GM18499 (cell line): ENCODE measurements at regions not wholly inside any gene's neighbourhood (a gene's known extent, or its start where the extent isn't known, plus 50 kb on each side); places are given as distances from the start of the nearest gene placed in this dataset.

Experiments used
- ATAC-seq: cut with Tn5 transposase; IDR thresholded peaks from one replicate; pipeline ENCODE4 v1.9.1; 2021; ENCODE audit warnings: moderate number of reproducible peaks; ENCODE audit not compliant: insufficient read depth, unreplicated experiment

- ATAC-seq, result no peak
Observed at GRCh38 chr5:54721951-54722654, 204.5 kb downstream of the SNX18 start.

GRCh38 chr5:54721116-54721515 lies 203.6 kb downstream of the SNX18 start:
- ATAC-seq, result no peak

DNA sequence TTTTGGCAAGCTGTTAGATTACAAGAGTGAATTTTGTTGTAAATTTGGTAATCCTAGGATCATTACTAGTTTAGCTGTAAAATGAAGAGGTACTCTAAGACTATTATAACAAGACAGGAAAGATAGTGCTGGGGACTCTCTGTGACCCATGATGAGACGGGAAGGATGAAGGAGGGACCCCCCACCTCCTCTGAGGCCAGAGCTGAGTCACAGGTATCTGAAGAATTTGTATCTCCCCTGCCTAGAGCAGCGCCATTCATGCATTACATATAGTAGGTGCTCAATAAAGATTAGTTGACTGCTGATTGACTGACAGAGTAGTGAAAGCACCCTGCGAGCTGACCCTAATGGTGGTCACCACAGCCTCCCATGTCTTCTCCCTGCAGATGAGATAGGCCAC lies 202.8 kb downstream of the SNX18 start:
- ATAC-seq, result no peak

DNA sequence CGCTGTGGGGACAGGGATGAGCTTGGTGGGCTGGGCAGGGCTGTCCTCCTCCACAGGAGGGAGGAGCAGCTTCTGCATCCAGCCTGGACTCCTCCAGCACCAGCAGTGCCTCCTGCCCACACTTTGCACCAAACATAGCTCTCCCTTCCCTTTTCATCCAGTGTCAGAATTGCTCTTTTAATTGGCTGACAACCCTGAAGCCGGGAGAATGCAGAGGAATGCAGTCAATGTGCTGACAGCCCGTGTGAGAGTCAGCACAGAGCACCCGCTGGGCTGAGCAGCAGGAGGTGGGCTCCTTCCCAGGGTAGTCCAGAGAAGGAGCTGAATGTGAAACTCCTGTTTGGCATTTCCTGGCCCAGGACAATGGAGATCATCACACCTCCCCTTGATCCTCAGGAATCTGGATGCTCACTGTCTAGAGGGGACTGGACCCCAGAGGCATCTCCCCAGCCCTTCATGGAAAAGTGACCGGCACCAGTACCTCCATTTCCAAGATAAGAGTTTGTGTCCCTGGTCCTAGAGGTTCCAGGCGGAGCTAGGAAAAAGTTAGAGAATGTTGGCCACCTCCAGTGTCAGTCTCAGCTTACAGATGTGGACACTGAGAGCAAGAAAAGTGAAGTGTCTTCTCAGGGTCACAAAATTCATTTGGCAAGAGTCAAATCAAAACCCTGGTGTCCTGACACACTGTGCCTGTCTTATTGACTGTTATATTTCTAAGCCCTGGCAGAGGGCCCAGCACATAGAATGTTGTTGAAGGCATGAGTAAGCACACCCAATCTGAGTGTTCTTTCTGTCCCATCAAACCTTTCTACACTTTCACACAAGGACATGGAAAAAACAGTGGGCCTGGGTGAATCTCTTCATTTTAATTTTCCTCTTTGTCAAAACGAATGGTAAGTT lies 202.1 kb downstream of the SNX18 start:
- no peak for ATAC-seq

DNA sequence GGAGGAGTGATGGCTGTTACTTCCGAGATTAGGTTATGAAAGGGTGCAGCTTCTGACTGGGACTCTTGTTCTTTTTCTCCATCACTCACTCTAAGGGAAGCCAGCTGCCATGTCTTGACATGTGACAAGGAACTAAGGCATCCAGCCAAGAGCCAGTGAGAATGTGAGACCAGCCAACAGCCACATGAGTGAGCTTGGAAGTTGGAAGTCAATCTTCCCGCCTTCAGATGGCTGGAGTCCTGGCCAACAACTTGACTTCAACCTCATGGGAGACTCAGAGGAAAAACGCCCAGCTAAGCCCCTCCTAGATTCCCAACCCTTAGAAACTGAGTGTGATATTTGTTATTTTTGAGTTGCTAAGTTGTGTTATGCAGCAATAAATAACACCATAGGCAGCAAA lies 201.1 kb downstream of the SNX18 start:
- ATAC-seq, result no peak

DNA sequence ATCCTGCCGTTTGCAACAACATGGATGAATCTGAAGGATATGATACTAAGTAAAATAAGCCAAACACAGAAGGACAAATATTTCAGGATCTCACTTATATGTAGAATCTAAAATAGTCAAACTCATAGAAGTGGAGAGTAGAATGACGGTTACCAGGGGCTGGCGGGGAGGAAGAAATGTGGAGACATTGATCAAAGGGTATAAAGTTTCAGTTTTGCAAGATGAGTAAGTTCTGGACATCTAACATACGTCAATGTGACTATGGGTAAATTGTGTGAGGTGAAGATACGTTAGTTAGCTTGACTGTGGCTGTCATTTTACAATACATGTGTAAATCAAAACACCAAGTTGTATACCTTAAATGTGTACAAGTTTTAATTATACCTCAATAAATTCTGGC lies 200.3 kb downstream of the SNX18 start:
- no peak for ATAC-seq

- ATAC-seq, result no peak
Observed at GRCh38 chr5:54717459-54717858, 199.9 kb downstream of the SNX18 start.

GRCh38 chr5:54713923-54714581 lies 196.5 kb downstream of the SNX18 start:
- no peak for ATAC-seq

DNA sequence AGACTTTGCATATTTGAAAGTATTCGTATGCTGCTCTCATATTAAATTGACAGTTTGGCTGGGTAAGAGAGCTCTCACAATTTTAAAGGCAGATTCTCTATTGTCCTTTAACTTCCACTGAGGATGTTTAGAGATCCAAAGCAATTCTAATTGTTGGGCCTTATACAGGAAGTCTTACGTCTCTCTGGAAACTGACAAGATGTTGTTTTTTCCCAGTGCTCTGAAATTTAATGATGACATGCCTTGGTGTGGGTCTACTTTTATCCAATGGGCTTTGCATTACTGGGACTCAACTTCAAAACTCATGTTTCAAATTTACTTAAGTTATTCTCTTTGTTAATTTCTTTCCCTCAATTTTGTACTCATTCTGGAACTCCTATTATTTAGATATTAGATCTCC lies 191.5 kb downstream of the SNX18 start:
- no peak for ATAC-seq

- ATAC-seq, result no peak
Observed at GRCh38 chr5:54707841-54708240, 190.3 kb downstream of the SNX18 start.

DNA sequence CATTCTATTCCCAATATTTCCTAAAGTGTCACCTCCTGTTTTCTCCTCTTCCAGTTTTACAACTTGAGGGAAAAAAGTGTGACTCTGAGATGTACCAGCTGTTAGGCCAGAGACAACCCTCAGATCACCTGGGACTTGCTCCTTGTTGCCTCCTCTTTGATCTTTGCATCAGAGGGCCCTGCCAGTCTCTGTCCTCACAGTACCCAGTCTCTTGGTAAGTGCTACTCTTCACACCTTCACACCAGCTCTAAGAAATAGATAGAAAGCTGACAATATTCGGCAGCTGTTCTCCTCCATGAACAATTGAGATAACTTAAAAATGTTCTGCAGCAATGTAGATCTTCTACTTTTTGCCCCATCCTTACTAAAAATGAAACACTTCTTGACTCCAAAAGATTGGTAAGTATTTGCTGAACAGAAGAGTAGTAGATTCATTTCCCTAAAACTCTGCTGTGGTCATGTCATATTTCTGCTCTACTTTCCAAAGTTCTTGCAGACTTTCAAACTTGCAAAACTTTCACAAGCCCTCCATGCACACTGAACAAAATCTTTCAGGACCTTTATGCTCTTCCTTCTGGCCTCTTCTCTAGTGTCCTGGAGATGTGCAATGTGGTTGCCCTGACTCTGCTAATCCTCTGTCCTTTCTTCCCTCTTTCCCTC lies 188.6 kb downstream of the SNX18 start:
- no peak for ATAC-seq

DNA sequence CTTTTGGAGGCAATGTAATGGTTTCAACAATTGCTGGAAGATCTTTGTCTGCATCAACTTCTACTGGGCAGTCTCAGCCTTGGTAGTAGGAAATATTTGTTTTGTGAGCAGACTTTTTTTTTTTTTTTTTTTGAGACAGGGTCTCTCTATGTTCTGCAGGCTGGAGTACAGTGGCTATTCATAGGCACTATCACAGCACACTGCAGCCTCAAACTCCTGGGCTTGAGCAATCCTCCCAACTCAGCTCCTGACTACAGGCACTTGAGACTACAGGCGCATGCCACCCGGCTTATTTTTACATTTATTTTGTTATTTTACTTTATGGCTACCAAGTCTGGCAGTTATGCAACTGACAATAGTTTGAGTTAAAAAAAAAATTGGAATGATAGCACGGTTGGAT lies 187.3 kb downstream of the SNX18 start:
- ATAC-seq, result no peak

DNA sequence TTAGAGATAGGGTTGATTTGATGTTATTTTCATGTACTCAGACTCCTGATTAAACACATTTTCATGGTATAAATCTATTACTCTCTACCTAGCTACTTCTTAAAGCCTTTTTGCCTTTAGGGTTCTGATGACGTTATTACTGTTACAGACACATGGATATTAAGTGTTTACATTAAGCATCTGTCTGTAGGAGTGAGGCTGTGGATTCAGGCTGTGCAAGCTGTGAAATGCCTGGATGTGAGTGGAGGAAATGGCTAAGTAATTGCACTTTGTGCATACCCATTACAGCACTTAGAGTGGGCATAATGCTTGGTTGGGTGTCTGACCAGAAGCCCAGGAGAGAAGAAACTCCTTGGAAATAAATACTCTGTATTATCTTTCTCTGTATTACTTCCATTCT lies 186.8 kb downstream of the SNX18 start:
- ATAC-seq, result no peak

DNA sequence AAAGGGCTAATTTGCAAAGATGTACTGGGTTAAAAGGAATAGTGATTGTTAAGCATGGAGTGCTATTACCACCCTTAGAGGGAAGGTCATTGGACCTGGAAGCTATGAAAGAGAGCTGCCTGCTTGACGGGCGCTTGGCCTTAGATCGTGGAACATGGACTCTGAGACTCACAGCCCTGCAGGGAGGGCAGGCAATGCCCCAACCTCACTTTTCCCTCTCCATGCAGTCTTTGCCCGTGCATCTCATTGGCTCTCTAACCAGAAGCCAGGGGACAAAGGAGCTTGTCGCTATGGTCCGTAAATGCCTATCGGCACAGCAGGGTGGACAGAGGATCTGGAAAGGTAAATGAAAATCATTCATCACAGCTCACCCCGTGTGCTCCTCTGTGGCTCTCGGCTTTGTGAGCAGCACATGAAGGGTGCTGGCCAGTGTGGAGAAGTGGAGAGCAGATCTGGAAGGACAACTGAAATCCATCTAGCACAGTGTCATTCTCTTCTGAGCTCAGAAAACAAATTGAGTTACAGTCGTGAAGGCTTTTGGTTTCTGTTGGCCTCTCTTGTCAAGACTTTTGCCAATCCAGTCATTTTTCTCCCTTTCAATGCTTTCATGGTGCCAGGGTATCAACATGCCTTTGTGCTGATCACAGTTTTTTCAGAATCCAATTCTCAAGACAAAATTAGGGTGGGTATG lies 186.2 kb downstream of the SNX18 start:
- ATAC-seq, result no peak

GRCh38 chr5:54703133-54703532 lies 185.6 kb downstream of the SNX18 start:
- ATAC-seq, result no peak

DNA sequence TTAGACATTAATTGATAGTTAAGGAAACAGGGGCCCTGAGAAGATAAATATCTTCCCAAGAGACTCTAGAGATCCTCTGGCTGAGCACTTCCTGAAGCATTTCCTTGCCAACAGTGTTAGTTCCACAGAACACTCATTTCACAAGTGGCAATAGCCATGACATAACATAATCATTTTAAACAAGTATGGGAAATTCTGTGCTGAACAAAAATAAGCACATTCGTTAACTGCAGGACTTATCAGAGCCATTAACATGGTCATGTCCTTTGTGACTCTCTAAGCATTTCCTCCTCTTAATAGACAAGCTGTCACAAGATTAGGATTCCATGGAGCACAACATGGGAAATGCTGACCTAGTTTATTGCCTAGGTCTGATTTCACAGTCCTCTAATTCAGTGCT lies 184.9 kb downstream of the SNX18 start:
- ATAC-seq, result no peak

DNA sequence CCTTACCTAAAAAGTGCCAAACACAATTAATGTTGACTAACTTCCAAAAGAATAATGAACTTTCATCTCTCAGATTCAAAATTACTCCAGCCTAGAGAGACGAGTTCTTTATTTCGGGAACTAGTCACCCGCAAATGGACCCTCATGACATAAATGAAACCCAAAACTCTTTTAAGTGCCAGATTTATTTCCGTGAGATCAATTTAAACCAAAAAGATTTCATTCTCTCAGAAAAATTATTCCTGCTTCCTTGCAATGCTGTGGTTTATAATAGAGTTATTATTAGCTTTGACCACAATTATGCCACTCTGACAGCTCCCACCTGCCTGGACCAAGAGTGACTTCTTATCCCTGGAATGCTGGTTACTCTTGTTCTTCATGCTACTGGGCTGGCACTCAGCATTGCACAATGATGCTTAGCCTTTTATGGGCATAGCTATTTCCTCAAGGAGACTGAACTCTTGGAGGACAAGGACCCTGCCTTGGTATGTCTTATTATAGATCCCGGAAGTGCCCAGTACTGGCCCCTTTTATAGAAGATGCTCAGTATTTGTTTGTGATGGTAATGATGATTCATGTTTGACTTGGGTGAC lies 183.5 kb downstream of the SNX18 start:
- ATAC-seq, result no peak

DNA sequence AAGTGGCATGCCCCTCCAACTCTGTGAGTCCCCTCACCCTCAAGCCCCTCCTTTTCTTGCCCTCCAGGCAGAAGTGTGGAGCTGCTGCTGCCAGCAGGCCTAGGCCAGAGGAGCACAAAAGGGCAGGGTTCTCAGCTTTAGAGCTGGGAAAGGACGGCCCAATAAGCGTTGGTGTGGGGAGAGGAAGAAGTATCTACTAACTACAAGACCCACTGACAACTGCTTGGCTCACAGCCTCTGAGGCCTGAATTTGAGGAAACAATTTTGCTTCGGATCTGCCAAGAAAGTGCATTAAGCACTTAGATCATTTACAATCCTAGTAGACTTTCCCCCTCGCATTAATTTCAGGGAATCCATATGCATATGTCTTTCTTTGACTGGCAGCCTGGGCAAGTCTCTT lies 179.4 kb downstream of the SNX18 start:
- ATAC-seq, result no peak

- no peak for ATAC-seq
Observed at GRCh38 chr5:54696346-54696745, 178.8 kb downstream of the SNX18 start.
